Chondrocyte (in vitro differentiated cells): ENCODE measurements at regions not wholly inside any gene's neighbourhood (a gene's known extent, or its start where the extent isn't known, plus 50 kb on each side); places are given as distances from the start of the nearest gene placed in this dataset.
A peak's percentile ranks its signal among the peaks of the same experiment; 100 is the strongest.

Experiments used
- DNase-seq: peaks from one replicate; pipeline ENCODE4 v3.0.0; 2021; ENCODE audit warnings: mixed read lengths, low spot score
- H3K27ac Mint-ChIP-seq: one replicate; pipeline ENCODE4 v1.8.0; 2021; ENCODE audit warnings: mild to moderate bottlenecking, moderate library complexity, mixed read lengths; ENCODE audit not compliant: unreplicated experiment
- H3K27me3 Mint-ChIP-seq: 2 replicates; pipeline ENCODE4 v1.8.0; 2021; ENCODE audit warnings: low read depth, mixed read lengths
- H3K36me3 Mint-ChIP-seq: 2 replicates; pipeline ENCODE4 v1.8.0; 2021; ENCODE audit warnings: low read depth, mixed read lengths
- H3K4me1 Mint-ChIP-seq: 2 replicates; pipeline ENCODE4 v1.8.0; 2021; ENCODE audit warnings: low read depth, mild to moderate bottlenecking, mixed read lengths
- H3K4me3 Mint-ChIP-seq: one replicate; pipeline ENCODE4 v1.8.0; 2021; ENCODE audit warnings: mild to moderate bottlenecking, moderate library complexity, mixed read lengths; ENCODE audit not compliant: unreplicated experiment
- H3K9me3 Mint-ChIP-seq: 2 replicates; pipeline ENCODE4 v1.8.0; 2021; ENCODE audit warnings: low read depth, mixed read lengths
- CTCF ChIP-seq: fragments of 200-600 bp; sonication (generic); IDR thresholded peaks from 2 replicates; pipeline ENCODE4 v1.5.0; 2021; ENCODE audit warnings: antibody characterized with exemption, mild to moderate bottlenecking, moderate library complexity

DNA sequence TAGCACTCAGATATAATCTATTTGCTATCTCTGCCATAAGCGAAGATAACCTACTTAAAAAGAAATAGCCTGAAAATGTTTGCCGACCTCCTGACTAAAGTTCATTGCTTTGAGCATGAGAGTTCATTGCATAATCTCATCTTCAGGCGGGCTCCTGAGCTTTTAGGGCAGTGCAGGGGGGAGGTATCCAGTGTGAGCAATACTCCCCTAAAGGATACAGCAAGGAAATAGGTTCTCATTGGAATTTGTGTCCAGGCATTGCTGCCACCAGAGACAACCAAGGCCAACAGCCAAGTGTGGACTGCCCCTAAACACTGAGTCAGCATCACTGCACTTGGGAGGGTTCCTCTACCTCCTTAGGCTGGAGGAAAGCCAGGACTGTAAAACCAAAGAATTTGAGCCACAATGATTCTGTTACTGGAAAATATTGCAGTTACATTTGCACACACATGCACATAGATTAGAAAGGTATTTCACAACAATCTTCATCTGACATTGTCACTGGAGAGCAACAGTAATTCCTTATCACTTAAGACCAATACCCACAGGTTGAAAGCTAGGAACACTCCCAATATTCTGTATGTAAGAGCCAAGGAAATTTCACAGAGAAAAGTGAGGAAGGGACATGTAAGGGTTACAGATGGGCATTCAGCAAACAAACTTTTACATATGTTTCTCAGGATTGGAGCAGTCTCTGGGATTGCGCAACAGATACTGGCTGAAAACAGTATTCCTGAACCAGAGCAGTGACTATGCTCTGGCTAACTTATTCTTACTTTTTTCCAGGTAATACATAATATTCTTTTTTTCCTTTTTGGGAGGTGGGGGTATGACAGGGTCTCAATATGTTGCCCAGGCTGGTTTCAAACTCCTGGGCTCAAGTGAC lies 98.6 kb upstream of the TLE1 start:
- no peak for DNase-seq

GRCh38 chr9:81789721-81790120 lies 100.4 kb upstream of the TLE1 start:
- H3K27ac Mint-ChIP-seq = no peak overlapping the region
- H3K9me3 Mint-ChIP-seq = no peaks in the 10 kb centered on the region
- no peaks in the 10 kb centered on the region for H3K27me3 Mint-ChIP-seq
- no peak for TF ChIP-seq CTCF
- peaks cover 14% of the 10 kb centered on the region for H3K4me1 Mint-ChIP-seq
- no peaks in the 10 kb centered on the region for H3K36me3 Mint-ChIP-seq
- DNase-seq = no peak
- H3K4me3 Mint-ChIP-seq = no peak overlapping the region

More for the DNA sequence above, 98.6 kb upstream of the TLE1 start:
- H3K27ac Mint-ChIP-seq = peak overlapping the region; percentile 52
- H3K27me3 Mint-ChIP-seq = no peaks in the 10 kb centered on the region
- H3K4me1 Mint-ChIP-seq = peaks cover 14% of the 10 kb centered on the region
- no peaks in the 10 kb centered on the region for H3K9me3 Mint-ChIP-seq
- peak; percentile 24 for TF ChIP-seq CTCF
- H3K36me3 Mint-ChIP-seq = no peaks in the 10 kb centered on the region
- no peak overlapping the region for H3K4me3 Mint-ChIP-seq

DNA sequence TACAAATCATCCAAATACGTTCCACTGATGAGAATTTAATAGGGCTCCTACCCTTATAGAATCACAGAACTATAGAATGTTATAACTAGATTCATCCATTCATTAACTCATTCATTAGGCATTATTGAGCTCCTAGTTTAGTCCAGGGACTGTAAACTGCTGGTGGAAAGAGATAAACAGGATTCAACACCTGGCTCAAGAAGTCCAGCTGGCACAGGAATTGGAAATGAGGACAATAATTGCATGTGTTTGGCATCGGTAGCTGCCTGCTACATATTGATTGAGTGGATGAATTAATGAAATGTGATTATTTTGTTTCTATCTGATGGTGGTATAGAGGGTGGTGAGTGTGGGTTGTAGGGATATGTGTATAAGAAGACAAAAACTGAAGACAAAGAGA lies 100.8 kb upstream of the TLE1 start:
- Mint-ChIP-seq H3K9me3 (no peaks in the 10 kb centered on the region), H3K4me3 (no peak overlapping the region), H3K36me3 (no peaks in the 10 kb centered on the region), H3K27ac (no peak overlapping the region), H3K4me1 (peaks cover 14% of the 10 kb centered on the region), H3K27me3 (no peaks in the 10 kb centered on the region)
- no peak for DNase-seq
- no peak for TF ChIP-seq CTCF

GRCh38 chr9:81791076-81791475 lies 101.7 kb upstream of the TLE1 start:
- Mint-ChIP-seq H3K4me3 (no peak overlapping the region), H3K27ac (no peak overlapping the region), H3K27me3 (no peaks in the 10 kb centered on the region), H3K4me1 (peaks cover 14% of the 10 kb centered on the region), H3K36me3 (no peaks in the 10 kb centered on the region), H3K9me3 (no peaks in the 10 kb centered on the region)
- TF ChIP-seq CTCF = no peak
- DNase-seq = no peak

DNA sequence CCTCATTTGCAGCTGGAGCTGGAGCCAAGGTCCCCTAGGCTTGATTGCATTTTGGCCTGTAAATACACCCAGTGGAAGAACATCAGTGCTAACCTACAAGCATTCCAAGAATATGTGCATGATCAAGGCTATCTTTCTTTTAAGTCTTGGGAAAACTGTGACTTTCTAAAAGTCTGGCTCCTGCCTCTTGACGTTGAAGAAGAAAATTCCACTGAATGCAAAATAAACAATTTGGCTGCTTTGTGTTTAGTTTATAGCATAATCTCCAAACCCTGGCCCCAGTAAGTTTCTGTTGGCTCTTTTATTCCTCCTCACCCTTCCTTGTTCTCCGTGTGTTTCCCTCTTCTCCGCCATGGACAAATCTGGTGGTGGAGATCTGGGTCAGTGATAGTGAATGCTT lies 109.3 kb upstream of the TLE1 start:
- no peak for TF ChIP-seq CTCF
- Mint-ChIP-seq H3K27ac (no peak overlapping the region), H3K27me3 (no peaks in the 10 kb centered on the region), H3K36me3 (no peaks in the 10 kb centered on the region), H3K9me3 (no peaks in the 10 kb centered on the region), H3K4me3 (no peak overlapping the region), H3K4me1 (peaks cover 9% of the 10 kb centered on the region)
- DNase-seq = no peak
